Erythroblast (primary cell): ENCODE measurements at regions not wholly inside any gene's neighbourhood (a gene's known extent, or its start where the extent isn't known, plus 50 kb on each side); places are given as distances from the start of the nearest gene placed in this dataset.

ENCODE experiments used
- GATA1 ChIP-seq: IDR thresholded peaks from 2 replicates; pipeline ENCODE4 v1.6.1; 2011; ENCODE audit warnings: low read depth, mild to moderate bottlenecking, control low read depth, low read length, moderate library complexity
- POLR2A ChIP-seq: IDR thresholded peaks from 2 replicates; pipeline ENCODE4 v1.6.1; 2011; ENCODE audit warnings: mild to moderate bottlenecking, low read length

- TF ChIP-seq POLR2A (no peak), GATA1 (no peak)
Observed at GRCh38 chr3:43201581-43201980, 84.8 kb upstream of the SNRK start.
